OCI-LY1 (cell line): ENCODE measurements at regions not wholly inside any gene's neighbourhood (a gene's known extent, or its start where the extent isn't known, plus 50 kb on each side); places are given as distances from the start of the nearest gene placed in this dataset.

ENCODE experiments used
- H2AFZ ChIP-seq: fragments of 200-600 bp; sonication (generic), shearing (Covaris generic); 2 replicates; pipeline ENCODE4 v1.6.0; 2014; ENCODE audit warnings: antibody characterized with exemption, mild to moderate bottlenecking, low read length
- H3F3A ChIP-seq: fragments of 200-600 bp; sonication (generic), shearing (Covaris generic); 2 replicates; pipeline ENCODE4 v1.6.0; 2014; ENCODE audit warnings: mild to moderate bottlenecking, antibody characterized with exemption, low read length, moderate library complexity; ENCODE audit not compliant: insufficient read depth
- H3K27ac ChIP-seq: fragments of 200-600 bp; sonication (generic); 2 replicates; pipeline ENCODE4 v1.5.1; 2014; ENCODE audit warnings: low read length, mixed run types, mild to moderate bottlenecking, low read depth; ENCODE audit not compliant: poor library complexity, severe bottlenecking
- H3K27me3 ChIP-seq: fragments of 200-600 bp; sonication (generic); 2 replicates; pipeline ENCODE4 v1.6.0; 2014; ENCODE audit warnings: antibody characterized with exemption, mild to moderate bottlenecking, low read length, moderate library complexity; ENCODE audit not compliant: insufficient read depth
- H3K36me3 ChIP-seq: fragments of 200-600 bp; sonication (generic); 2 replicates; pipeline ENCODE4 v1.6.1; 2014; ENCODE audit warnings: mild to moderate bottlenecking, antibody characterized with exemption, low read length, moderate library complexity, mixed read lengths; ENCODE audit not compliant: insufficient read depth
- H3K4me1 ChIP-seq: fragments of 200-600 bp; sonication (generic); 2 replicates; pipeline ENCODE4 v1.5.1; 2014; ENCODE audit warnings: mild to moderate bottlenecking, low read length, moderate library complexity; ENCODE audit not compliant: insufficient read depth, severe bottlenecking
- H3K4me2 ChIP-seq: fragments of 200-600 bp; sonication (generic), shearing (Covaris generic); 2 replicates; pipeline ENCODE4 v1.6.1; 2014; ENCODE audit warnings: low read length
- H3K4me3 ChIP-seq: fragments of 200-600 bp; sonication (generic); 2 replicates; pipeline ENCODE4 v1.5.1; 2014; ENCODE audit warnings: low read length, low read depth, mild to moderate bottlenecking, mixed read lengths; ENCODE audit not compliant: poor library complexity, severe bottlenecking
- H3K79me2 ChIP-seq: fragments of 200-600 bp; shearing (Covaris generic); 2 replicates; pipeline ENCODE4 v1.6.1; 2016; ENCODE audit warnings: mixed run types, low read length, mixed read lengths; ENCODE audit not compliant: insufficient read depth
- H3K9ac ChIP-seq: fragments of 200-600 bp; sonication (generic), shearing (Covaris generic); 2 replicates; pipeline ENCODE4 v1.6.1; 2014; ENCODE audit warnings: mild to moderate bottlenecking, low read length, mixed read lengths
- H3K9me2 ChIP-seq: fragments of 200-600 bp; sonication (generic), shearing (Covaris generic); 2 replicates; pipeline ENCODE4 v1.6.1; 2014; ENCODE audit warnings: low read depth, mild to moderate bottlenecking, low read length, mixed read lengths
- H3K9me3 ChIP-seq: fragments of 200-600 bp; shearing (Covaris generic); 2 replicates; pipeline ENCODE4 v1.6.1; 2014; ENCODE audit warnings: low read length, mixed read lengths
- H4K20me1 ChIP-seq: fragments of 200-600 bp; sonication (generic), shearing (Covaris generic); 2 replicates; pipeline ENCODE4 v1.6.0; 2016; ENCODE audit warnings: mild to moderate bottlenecking, low read length; ENCODE audit not compliant: insufficient read depth
- EZH2 ChIP-seq: fragments of 200-600 bp; sonication (generic), shearing (Covaris generic); IDR thresholded peaks from 2 replicates; pipeline ENCODE4 v1.8.0; 2017; ENCODE audit warnings: borderline replicate concordance, mixed run types, mild to moderate bottlenecking, antibody characterized with exemption, low read length, moderate library complexity, mixed read lengths
- TF ChIP-seq, protein P1 (sequence below): fragments of 200-600 bp; sonication (generic), shearing (Covaris generic); IDR thresholded peaks from 2 replicates; pipeline ENCODE4 v1.5.1; 2017; ENCODE audit warnings: mild to moderate bottlenecking, antibody characterized with exemption, low read length, moderate library complexity, mixed read lengths

GRCh38 chr3:59546522-59546921 is 496.7 kb upstream of the CFAP20DC start:
- Histone ChIP-seq H3K4me1 (no peaks in the 10 kb centered on the region), H3F3A (no peaks in the 10 kb centered on the region), H3K9me2 (no peaks in the 10 kb centered on the region), H4K20me1 (no peaks in the 10 kb centered on the region), H2AFZ (no peak overlapping the region), H3K36me3 (no peaks in the 10 kb centered on the region), H3K79me2 (no peaks in the 10 kb centered on the region), H3K27ac (no peak overlapping the region), H3K9ac (no peak overlapping the region), H3K9me3 (no peaks in the 10 kb centered on the region), H3K4me3 (no peak overlapping the region), H3K4me2 (no peak overlapping the region), H3K27me3 (no peaks in the 10 kb centered on the region)
- no peak for TF ChIP-seq EZH2
- TF ChIP-seq, protein P1, sequence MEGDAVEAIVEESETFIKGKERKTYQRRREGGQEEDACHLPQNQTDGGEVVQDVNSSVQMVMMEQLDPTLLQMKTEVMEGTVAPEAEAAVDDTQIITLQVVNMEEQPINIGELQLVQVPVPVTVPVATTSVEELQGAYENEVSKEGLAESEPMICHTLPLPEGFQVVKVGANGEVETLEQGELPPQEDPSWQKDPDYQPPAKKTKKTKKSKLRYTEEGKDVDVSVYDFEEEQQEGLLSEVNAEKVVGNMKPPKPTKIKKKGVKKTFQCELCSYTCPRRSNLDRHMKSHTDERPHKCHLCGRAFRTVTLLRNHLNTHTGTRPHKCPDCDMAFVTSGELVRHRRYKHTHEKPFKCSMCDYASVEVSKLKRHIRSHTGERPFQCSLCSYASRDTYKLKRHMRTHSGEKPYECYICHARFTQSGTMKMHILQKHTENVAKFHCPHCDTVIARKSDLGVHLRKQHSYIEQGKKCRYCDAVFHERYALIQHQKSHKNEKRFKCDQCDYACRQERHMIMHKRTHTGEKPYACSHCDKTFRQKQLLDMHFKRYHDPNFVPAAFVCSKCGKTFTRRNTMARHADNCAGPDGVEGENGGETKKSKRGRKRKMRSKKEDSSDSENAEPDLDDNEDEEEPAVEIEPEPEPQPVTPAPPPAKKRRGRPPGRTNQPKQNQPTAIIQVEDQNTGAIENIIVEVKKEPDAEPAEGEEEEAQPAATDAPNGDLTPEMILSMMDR = no peak

- Histone ChIP-seq H3K27ac (no peak overlapping the region), H3F3A (no peaks in the 10 kb centered on the region)
These were observed 495.5 kb upstream of the CFAP20DC start for GRCh38 chr3:59545374-59545773.

DNA sequence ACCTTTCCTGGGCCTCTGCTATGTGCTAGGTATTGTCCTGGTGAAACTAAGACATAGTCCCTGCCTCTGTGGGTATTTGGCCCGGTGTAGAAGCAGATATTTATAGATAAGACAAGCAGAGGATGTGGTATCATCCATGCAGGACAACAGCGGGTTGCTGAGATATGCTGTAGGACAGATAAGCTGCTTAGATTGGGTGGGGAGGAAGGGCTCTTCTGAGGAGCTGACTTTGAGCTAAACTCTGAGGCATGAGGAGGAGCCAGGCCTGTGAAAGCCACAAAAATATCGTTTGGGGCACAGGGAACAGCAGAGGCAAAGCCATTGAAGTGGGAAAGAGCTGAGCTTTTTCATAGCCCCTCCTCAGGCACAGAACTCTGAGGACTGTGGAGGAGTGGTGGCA is 492.5 kb upstream of the CFAP20DC start:
- H3K4me3 ChIP-seq = no peak overlapping the region
- H3K9ac ChIP-seq = no peak overlapping the region
- H3K36me3 ChIP-seq = no peaks in the 10 kb centered on the region
- H3K4me2 ChIP-seq = no peak overlapping the region
- no peaks in the 10 kb centered on the region for H3F3A ChIP-seq
- no peaks in the 10 kb centered on the region for H3K9me3 ChIP-seq
- H3K27ac ChIP-seq = no peak overlapping the region
- no peaks in the 10 kb centered on the region for H3K9me2 ChIP-seq
- TF ChIP-seq EZH2 = no peak
- TF ChIP-seq, protein P1 = no peak
- no peaks in the 10 kb centered on the region for H3K79me2 ChIP-seq
- H3K4me1 ChIP-seq = no peaks in the 10 kb centered on the region
- H2AFZ ChIP-seq = no peak overlapping the region
- H3K27me3 ChIP-seq = no peaks in the 10 kb centered on the region
- H4K20me1 ChIP-seq = no peaks in the 10 kb centered on the region

More at GRCh38 chr3:59545374-59545773, 495.5 kb upstream of the CFAP20DC start:
- H3K79me2 ChIP-seq = no peaks in the 10 kb centered on the region
- H3K9ac ChIP-seq = no peak overlapping the region
- no peaks in the 10 kb centered on the region for H4K20me1 ChIP-seq
- no peak for TF ChIP-seq EZH2
- TF ChIP-seq, protein P1 = no peak
- no peak overlapping the region for H3K4me3 ChIP-seq
- no peak overlapping the region for H2AFZ ChIP-seq
- H3K4me2 ChIP-seq = no peak overlapping the region
- H3K9me3 ChIP-seq = no peaks in the 10 kb centered on the region
- no peaks in the 10 kb centered on the region for H3K4me1 ChIP-seq
- H3K9me2 ChIP-seq = no peaks in the 10 kb centered on the region
- no peaks in the 10 kb centered on the region for H3K36me3 ChIP-seq
- no peaks in the 10 kb centered on the region for H3K27me3 ChIP-seq
